Aorta (tissue), 5 donors: ENCODE measurements at regions not wholly inside any gene's neighbourhood (a gene's known extent, or its start where the extent isn't known, plus 50 kb on each side); places are given as distances from the start of the nearest gene placed in this dataset.

Source experiments
- ATAC-seq: fragments of 200-7000 bp; cut with Tn5 transposase; one replicate; pipeline ENCODE4 v1.9.1; 2022; ENCODE audit warnings: moderate library complexity; ENCODE audit not compliant: low FRiP score
- DNase-seq, 2 donors: peaks; one replicate each; pipeline ENCODE4 v3.0.0-alpha.2; 2020
- H3K27ac ChIP-seq, 2 donors: one replicate each; pipeline ENCODE4 v1.5.1; 2013; ENCODE audit warnings: low read length in 2 of 2, mild to moderate bottlenecking in 2 of 2, moderate library complexity in 2 of 2, control low read depth in 1 of 2, inconsistent platforms in 1 of 2, low read depth in 1 of 2
- H3K27me3 ChIP-seq, 2 donors: one replicate each; pipeline ENCODE4 v1.6.1; 2013; ENCODE audit warnings: control low read depth in 1 of 2, low read length in 1 of 2, mild to moderate bottlenecking in 1 of 2, moderate library complexity in 1 of 2; ENCODE audit not compliant: insufficient read depth in 2 of 2, control insufficient read depth in 1 of 2
- H3K36me3 ChIP-seq, 2 donors: one replicate each; pipeline ENCODE4 v1.6.1; 2013; ENCODE audit warnings: control low read depth in 1 of 2, low read length in 1 of 2, mild to moderate bottlenecking in 1 of 2; ENCODE audit not compliant: insufficient read depth in 2 of 2, control insufficient read depth in 1 of 2
- H3K4me1 ChIP-seq, 2 donors: one replicate each; pipeline ENCODE4 v1.6.1; 2013; ENCODE audit warnings: low read length in 2 of 2, control low read depth in 1 of 2, mild to moderate bottlenecking in 1 of 2, moderate library complexity in 1 of 2; ENCODE audit not compliant: insufficient read depth in 2 of 2, control insufficient read depth in 1 of 2
- H3K4me3 ChIP-seq, 2 donors: one replicate each; pipeline ENCODE4 v1.5.1; 2013; ENCODE audit warnings: low read length in 2 of 2, control low read depth in 1 of 2, mild to moderate bottlenecking in 1 of 2
- H3K9me3 ChIP-seq: one replicate; pipeline ENCODE4 v1.6.1; 2013; ENCODE audit warnings: mild to moderate bottlenecking, low read length; ENCODE audit not compliant: control insufficient read depth
- WGBS, 2 donors: extraction: QIAGEN DNeasy Blood & Tissue Kit; methylation state at CpG; one replicate each; pipeline ENCODE4 v1.1.7; 2013; 5-methylcytosine and 5-hydroxymethylcytosine counted together
- intact Hi-C, 2 donors: fragments of 100-400 bp; cut with DNase I; formaldehyde crosslinking; loops; one replicate each; pipeline versions ENCODE4 v1.14.2 to v1.15.0; 2022
- donor health status: healthy with polysubstance abuse.
- donor health status: Bipolar disorder and iron deficiency.
- donor health status: DM: no; HTN: no; CAD: no.
- donor health status: DM: no; HTN: no; CAD: no.
- donor health status: DM: yes; HTN: yes; CAD: no.

DNA sequence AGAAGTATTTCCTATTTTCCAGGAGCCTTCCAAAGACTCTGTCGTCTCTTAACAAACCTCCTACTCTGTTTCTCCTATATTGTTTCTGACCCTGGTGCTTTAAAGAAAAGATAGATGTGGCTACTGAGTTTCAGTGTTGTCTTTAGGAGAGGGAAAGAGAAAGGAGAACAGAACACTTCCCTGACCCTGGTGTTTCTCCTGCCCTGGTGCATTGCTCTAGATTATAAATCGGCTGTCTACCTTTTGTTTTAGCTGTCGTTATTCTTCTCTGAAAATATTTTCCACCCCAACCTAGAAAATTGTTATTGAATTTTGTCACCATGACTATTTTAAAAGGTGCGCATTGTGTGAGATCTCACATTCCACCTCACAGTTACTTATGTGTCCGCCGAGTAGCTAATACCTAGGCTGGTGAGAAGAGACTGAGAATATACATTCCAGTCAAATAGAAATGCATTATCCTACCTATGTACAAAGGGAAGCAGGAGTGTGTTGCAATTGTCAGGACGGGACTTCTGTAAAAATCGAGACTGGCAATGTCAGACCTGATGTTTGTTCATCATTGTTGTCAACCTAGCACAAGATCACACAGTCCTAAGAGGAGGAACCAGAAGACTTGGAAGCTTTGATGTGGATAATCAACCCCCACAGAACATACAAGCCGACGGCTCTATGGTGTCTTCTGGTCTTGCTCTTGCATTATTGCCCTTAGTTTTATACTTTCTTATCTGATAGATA is 108.7 kb upstream of the SLC38A4 start:
- intact Hi-C loops = loop anchor here (5.0 to 10.0 kb wide), 3 partner anchors 257 to 810 kb away; no protein-coding TSS in a partner anchor
- H3K4me1 ChIP-seq = no peaks in the 10 kb centered on the region
- H3K36me3 ChIP-seq = no peaks in the 10 kb centered on the region
- H3K27ac ChIP-seq = no peak overlapping the region
- 80 to 81% methylated on average over 10 of the region's 10 CpGs for WGBS, 2 donors
- no peak overlapping the region for H3K4me3 ChIP-seq
- ATAC-seq (no peak), DNase-seq (no peak)
- no peaks in the 10 kb centered on the region for H3K27me3 ChIP-seq
- H3K9me3 ChIP-seq = no peaks in the 10 kb centered on the region

DNA sequence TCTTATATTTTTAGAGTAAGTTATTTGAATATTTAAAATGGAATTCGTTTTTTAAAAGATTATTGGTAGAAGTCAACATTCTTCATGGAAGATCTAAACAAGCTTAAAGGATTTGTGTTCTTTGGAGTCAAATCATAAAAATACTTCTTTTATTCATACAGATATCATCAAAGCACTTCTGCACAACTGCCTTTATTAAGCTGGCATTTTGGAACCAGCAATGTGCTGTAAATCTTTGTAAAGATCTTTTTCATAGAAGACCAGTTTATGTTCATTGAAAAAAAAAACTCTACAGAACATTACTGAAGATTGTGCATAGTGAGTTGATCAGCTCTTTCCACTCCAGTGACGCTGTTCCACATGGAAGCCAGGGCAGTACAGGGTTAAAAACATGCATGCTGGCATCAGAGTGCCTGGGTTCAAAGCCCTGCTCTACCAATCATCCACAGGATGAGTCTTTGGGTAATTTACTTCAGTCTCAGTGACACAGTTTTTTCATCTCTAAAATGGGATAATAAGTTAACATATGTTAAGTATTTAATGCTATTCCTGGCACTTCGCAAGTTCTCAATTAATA is 109.6 kb upstream of the SLC38A4 start:
- ATAC-seq (no peak), DNase-seq (no peak)
- H3K4me1 ChIP-seq = no peaks in the 10 kb centered on the region
- H3K4me3 ChIP-seq = no peak overlapping the region
- WGBS, 2 donors = 74 to 77% methylated on average over 3 of the region's 3 CpGs
- H3K36me3 ChIP-seq = no peaks in the 10 kb centered on the region
- H3K27ac ChIP-seq = no peak overlapping the region
- intact Hi-C loops = loop anchor here (10.0 kb wide), 2 partner anchors 591 to 811 kb away; no protein-coding TSS in a partner anchor
- no peaks in the 10 kb centered on the region for H3K27me3 ChIP-seq
- no peaks in the 10 kb centered on the region for H3K9me3 ChIP-seq

DNA sequence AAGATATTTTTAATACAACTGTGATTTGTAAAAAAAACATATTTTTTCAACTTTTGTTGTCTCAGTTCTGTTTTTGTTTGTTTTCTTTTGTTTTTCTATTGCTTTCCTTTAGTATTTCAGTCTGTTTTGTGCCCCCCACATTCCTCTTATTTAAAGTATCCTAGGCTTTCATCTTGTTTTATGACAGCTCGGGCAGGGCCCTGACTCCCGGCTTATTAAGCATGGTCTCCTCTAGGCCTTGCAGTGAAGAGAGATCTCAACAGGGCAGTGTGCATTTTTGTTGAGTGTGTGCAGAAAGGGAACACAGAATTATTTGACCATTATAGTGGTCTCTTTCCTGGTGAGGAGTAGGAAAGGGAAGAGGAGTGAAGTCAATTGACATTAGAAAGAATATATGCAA is 110.2 kb upstream of the SLC38A4 start:
- H3K9me3 ChIP-seq = no peaks in the 10 kb centered on the region
- no peaks in the 10 kb centered on the region for H3K36me3 ChIP-seq
- H3K27me3 ChIP-seq = no peaks in the 10 kb centered on the region
- H3K4me3 ChIP-seq = no peak overlapping the region
- no peak overlapping the region for H3K27ac ChIP-seq
- intact Hi-C loops = loop anchor here (10.0 kb wide), 2 partner anchors 591 to 811 kb away; no protein-coding TSS in a partner anchor
- ATAC-seq (no peak), DNase-seq (no peak)
- 53 to 77% methylated on average over 2 of the region's 2 CpGs for WGBS, 2 donors
- H3K4me1 ChIP-seq = no peaks in the 10 kb centered on the region

DNA sequence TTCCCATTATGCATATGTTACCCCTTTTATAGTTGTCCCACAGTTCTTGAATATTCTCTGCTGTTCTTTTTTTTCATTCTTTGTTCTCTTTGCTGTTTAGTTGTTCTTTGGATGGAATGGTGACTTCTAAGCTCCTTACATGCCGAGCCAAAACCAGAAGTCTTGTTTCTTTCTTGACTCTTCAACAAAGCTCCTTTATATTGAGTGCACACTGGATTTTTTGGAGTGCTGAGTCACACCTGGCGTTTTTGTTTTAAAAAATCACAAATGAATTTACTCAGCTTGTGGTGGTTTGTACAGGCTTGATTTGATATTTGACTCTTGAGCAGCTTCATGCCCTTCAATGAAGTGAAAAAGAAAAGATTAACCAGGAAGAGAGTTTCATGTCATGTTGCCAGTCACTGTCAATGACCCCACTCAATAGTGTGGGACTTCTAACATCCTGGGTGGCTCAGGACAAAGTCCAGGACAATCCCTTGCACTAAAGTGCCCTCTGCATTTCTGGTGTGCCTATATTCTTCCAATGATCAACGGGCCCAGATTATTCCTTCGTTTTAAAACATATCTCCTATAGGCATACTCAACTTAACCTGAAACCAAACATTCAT is 112.4 kb upstream of the SLC38A4 start:
- H3K4me1 ChIP-seq = no peaks in the 10 kb centered on the region
- H3K27ac ChIP-seq = no peak overlapping the region
- no peaks in the 10 kb centered on the region for H3K27me3 ChIP-seq
- H3K9me3 ChIP-seq = no peaks in the 10 kb centered on the region
- ATAC-seq = no peak
- intact Hi-C loops = loop anchor here (10.0 kb wide), 2 partner anchors 593 to 813 kb away; no protein-coding TSS in a partner anchor
- no peak overlapping the region for H3K4me3 ChIP-seq
- no peaks in the 10 kb centered on the region for H3K36me3 ChIP-seq
- no peak for DNase-seq
- whole genome bisulfite sequencing, 2 donors = 78 to 81% methylated on average over 4 of the region's 4 CpGs

DNA sequence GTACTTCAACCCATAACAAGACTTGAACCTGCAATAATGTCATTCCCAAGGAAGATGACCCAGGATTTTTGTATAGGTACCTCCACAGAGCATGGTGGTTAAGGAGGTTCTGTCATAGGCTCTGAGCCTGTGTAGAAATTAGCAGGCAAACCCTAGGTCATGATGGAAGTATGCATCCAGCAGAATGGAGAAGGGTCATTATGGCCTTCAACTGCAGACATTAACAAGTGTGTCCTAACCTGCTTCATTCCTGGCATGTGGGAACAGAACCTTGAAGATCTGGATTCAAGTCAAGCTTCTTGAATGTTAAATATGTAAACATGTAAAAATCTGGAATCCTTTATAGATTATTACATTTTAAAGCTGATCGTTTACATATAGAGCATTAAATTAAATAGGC is 116.2 kb upstream of the SLC38A4 start:
- Histone ChIP-seq H3K27ac (no peak overlapping the region), H3K9me3 (no peaks in the 10 kb centered on the region), H3K36me3 (no peaks in the 10 kb centered on the region), H3K27me3 (no peaks in the 10 kb centered on the region), H3K4me3 (no peak overlapping the region), H3K4me1 (no peaks in the 10 kb centered on the region)
- ATAC-seq = no peak
- no peak for DNase-seq
- intact Hi-C loops = no loop called here
- WGBS, 2 donors = 93 to 96% methylated on average over 1 of the region's 1 CpG

DNA sequence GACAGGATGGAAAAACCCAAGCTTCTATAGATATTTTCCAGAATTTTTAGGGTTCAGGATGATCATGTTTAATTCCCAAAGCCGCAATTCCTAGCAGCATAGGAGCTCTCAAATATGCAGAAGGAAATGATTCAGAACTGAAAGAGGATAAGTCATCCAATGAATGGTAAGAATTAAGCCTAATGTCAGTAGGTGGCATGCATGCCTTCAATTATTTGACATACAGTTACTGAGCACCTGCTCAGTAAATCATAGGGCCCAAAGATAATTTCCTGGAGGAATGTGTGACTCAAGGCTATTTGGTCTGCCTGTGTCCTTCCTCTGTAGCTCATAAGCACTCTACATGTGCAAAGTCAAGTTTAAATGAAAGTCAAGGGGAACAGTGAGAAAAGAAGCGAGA is 116.8 kb upstream of the SLC38A4 start:
- Histone ChIP-seq H3K4me1 (no peaks in the 10 kb centered on the region), H3K4me3 (no peak overlapping the region), H3K27me3 (no peaks in the 10 kb centered on the region), H3K36me3 (no peaks in the 10 kb centered on the region), H3K27ac (no peak overlapping the region), H3K9me3 (no peaks in the 10 kb centered on the region)
- no peak for ATAC-seq
- DNase-seq = no peak
- WGBS, 2 donors = 88 to 93% methylated on average over 2 of the region's 2 CpGs
- intact Hi-C loops = no loop called here

DNA sequence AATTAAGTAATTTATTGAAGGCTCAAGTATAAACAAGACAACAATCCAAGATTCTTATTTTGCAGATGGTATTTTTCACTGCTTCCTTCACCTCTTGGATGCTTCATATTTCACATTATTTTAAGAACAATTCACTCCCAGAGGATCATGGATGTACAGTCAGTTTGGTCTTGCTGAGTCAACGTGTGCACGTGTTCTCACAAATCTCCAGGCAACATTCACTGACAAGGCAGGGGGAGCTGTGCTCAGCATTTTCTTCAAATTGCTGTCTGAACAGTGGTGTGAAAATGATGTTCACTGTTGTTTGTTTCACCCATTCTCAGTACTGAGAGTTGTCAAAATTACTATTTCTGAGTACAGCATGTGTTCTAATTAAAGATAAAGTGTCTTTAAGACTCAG is 118.3 kb upstream of the SLC38A4 start:
- no peaks in the 10 kb centered on the region for H3K9me3 ChIP-seq
- H3K36me3 ChIP-seq = no peaks in the 10 kb centered on the region
- H3K4me3 ChIP-seq = no peak overlapping the region
- no peaks in the 10 kb centered on the region for H3K4me1 ChIP-seq
- WGBS, 2 donors = 5 to 10% methylated on average over 2 of the region's 2 CpGs
- ATAC-seq (no peak), DNase-seq (no peak)
- intact Hi-C loops = no loop called here
- no peak overlapping the region for H3K27ac ChIP-seq
- H3K27me3 ChIP-seq = no peaks in the 10 kb centered on the region

DNA sequence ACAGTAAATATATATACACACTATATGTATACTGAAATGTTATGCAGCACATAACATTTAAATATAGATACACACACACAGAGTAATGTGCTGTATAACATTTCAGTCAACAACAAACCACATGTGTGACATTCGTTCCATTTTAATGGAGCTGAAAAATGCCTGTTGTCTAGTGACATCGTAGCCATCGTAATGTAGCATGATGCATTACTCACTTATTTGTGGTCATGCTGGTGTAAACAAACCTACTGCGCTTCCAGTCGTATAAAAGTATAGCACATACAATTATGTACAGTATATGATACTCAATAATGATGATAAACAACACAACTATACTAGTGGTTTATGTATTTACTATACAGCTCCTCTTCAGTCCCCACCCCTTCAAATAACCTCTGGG is 119.0 kb upstream of the SLC38A4 start:
- intact Hi-C loops = no loop called here
- 89 to 94% methylated on average over 5 of the region's 5 CpGs for WGBS, 2 donors
- H3K36me3 ChIP-seq = no peaks in the 10 kb centered on the region
- no peaks in the 10 kb centered on the region for H3K9me3 ChIP-seq
- no peak overlapping the region for H3K27ac ChIP-seq
- no peaks in the 10 kb centered on the region for H3K4me1 ChIP-seq
- no peak overlapping the region for H3K4me3 ChIP-seq
- ATAC-seq (no peak), DNase-seq (no peak)
- no peaks in the 10 kb centered on the region for H3K27me3 ChIP-seq

DNA sequence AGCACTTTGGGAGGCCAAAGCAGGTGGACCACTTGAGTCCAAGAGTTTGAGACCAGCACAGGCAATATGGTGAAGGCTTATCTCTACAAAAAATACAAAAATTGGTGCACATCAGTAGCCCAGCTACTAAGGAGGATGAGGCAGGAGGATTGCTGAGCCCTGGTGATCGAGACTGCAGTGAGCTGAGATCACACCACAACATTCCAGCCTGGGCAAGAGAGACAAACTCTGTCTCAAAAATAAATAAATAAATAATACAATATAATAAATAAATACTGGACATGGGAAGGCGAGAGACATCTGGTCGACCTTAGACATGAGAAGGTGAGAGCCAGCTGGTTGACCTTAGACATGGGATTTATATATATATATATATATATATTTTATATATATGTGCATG is 119.8 kb upstream of the SLC38A4 start:
- no peak for ATAC-seq
- 92 to 95% methylated on average over 3 of the region's 3 CpGs for WGBS, 2 donors
- no peak overlapping the region for H3K4me3 ChIP-seq
- H3K27me3 ChIP-seq = no peaks in the 10 kb centered on the region
- no peaks in the 10 kb centered on the region for H3K36me3 ChIP-seq
- no peak for DNase-seq
- no peaks in the 10 kb centered on the region for H3K4me1 ChIP-seq
- intact Hi-C loops = no loop called here
- no peaks in the 10 kb centered on the region for H3K9me3 ChIP-seq
- H3K27ac ChIP-seq = no peak overlapping the region
